ENCODE measurements at regions not wholly inside any gene's neighbourhood (a gene's known extent, or its start where the extent isn't known, plus 50 kb on each side); places are given as distances from the start of the nearest gene placed in this dataset.

- TF ChIP-seq CTCF (IDR thresholded peaks at IDR 0.05; ENCODE audit: low read depth, low read length, missing input control) (no peak), RXRA (IDR thresholded peaks at IDR 0.05) (no peak), JUND (IDR thresholded peaks at IDR 0.05) (no peak), TAF1 (conservative IDR thresholded peaks at IDR 0.05) (no peak), MAX (IDR thresholded peaks at IDR 0.05) (no peak), YY1 (IDR thresholded peaks at IDR 0.05) (no peak), REST (IDR thresholded peaks at IDR 0.05) (no peak)
These were observed 67.3 kb upstream of the IFFO2 start for GRCh38 chr1:19023787-19024186.
